ENCODE measurements at regions not wholly inside any gene's neighbourhood (a gene's known extent, or its start where the extent isn't known, plus 50 kb on each side); places are given as distances from the start of the nearest gene placed in this dataset.

- H3K4me3 ChIP-seq (ENCODE audit: control insufficient read depth, low read depth, low read length): no peak overlapping the region
- no peak for TF ChIP-seq CTCF (conservative IDR thresholded peaks at IDR 0.05; ENCODE audit: control insufficient read depth, insufficient read depth, low read depth, low read length)
- DNase-seq (ENCODE audit: low read depth): no peak
Measured at GRCh38 chr1:101365186-101365585, 128.4 kb downstream of the S1PR1 start.

GRCh38 chr1:101365878-101366277 is 129.1 kb downstream of the S1PR1 start:
- no peak overlapping the region for H3K4me3 ChIP-seq (ENCODE audit: control insufficient read depth, low read depth, low read length)
- DNase-seq (ENCODE audit: low read depth): peak; percentile 33
- TF ChIP-seq CTCF (conservative IDR thresholded peaks at IDR 0.05; ENCODE audit: control insufficient read depth, insufficient read depth, low read depth, low read length): no peak

- no peak overlapping the region for H3K4me3 ChIP-seq (ENCODE audit: control insufficient read depth, low read depth, low read length)
- peak; percentile 53 for DNase-seq (ENCODE audit: low read depth)
- no peak for TF ChIP-seq CTCF (conservative IDR thresholded peaks at IDR 0.05; ENCODE audit: control insufficient read depth, insufficient read depth, low read depth, low read length)
Measured at GRCh38 chr1:101366513-101367215, 129.8 kb downstream of the S1PR1 start.

GRCh38 chr1:101367630-101368029 is 130.8 kb downstream of the S1PR1 start:
- TF ChIP-seq CTCF (conservative IDR thresholded peaks at IDR 0.05; ENCODE audit: control insufficient read depth, insufficient read depth, low read depth, low read length): no peak

GRCh38 chr1:101370488-101370887 is 133.7 kb downstream of the S1PR1 start:
- no peak overlapping the region for H3K4me3 ChIP-seq (ENCODE audit: control insufficient read depth, low read depth, low read length)
- no peak for DNase-seq (ENCODE audit: low read depth)
- no peak for TF ChIP-seq CTCF (conservative IDR thresholded peaks at IDR 0.05; ENCODE audit: control insufficient read depth, insufficient read depth, low read depth, low read length)

More at GRCh38 chr1:101367630-101368029, 130.8 kb downstream of the S1PR1 start:
- DNase-seq (ENCODE audit: low read depth): no peak
- H3K4me3 ChIP-seq (ENCODE audit: control insufficient read depth, low read depth, low read length): no peak overlapping the region

- no peak overlapping the region for H3K4me3 ChIP-seq (ENCODE audit: control insufficient read depth, low read depth, low read length)
- no peak for TF ChIP-seq CTCF (conservative IDR thresholded peaks at IDR 0.05; ENCODE audit: control insufficient read depth, insufficient read depth, low read depth, low read length)
- peak; percentile 87 for DNase-seq (ENCODE audit: low read depth)
Measured at GRCh38 chr1:101371259-101371658, 134.4 kb downstream of the S1PR1 start.
